Astrocyte (in vitro differentiated cells and primary cell): ENCODE measurements at regions not wholly inside any gene's neighbourhood (a gene's known extent, or its start where the extent isn't known, plus 50 kb on each side); places are given as distances from the start of the nearest gene placed in this dataset.

Source experiments
- DNase-seq: peaks from one replicate; pipeline ENCODE4 v3.0.0-alpha.2; 2010; ENCODE audit warnings: low read depth
- FAIRE-seq: peaks from 2 replicates; lab custom pipeline; 2011; peaks lifted over from hg19 to GRCh38; lab: Jason Lieb, UNC
- H2AFZ ChIP-seq: 2 replicates; pipeline ENCODE4 v1.6.0; 2012; ENCODE audit warnings: low read depth, low read length, inconsistent platforms
- H3K27ac ChIP-seq: 2 replicates; pipeline ENCODE4 v1.5.1; 2011; ENCODE audit warnings: low read depth, low read length, inconsistent platforms
- H3K27me3 ChIP-seq: 2 replicates; pipeline ENCODE4 v1.6.0; 2011; ENCODE audit warnings: low read length, inconsistent platforms; ENCODE audit not compliant: insufficient read depth
- H3K36me3 ChIP-seq: 2 replicates; pipeline ENCODE4 v1.5.1; 2011; ENCODE audit warnings: low read length, inconsistent platforms; ENCODE audit not compliant: insufficient read depth
- H3K4me1 ChIP-seq: 2 replicates; pipeline ENCODE4 v1.5.1; 2011; ENCODE audit warnings: low read length, inconsistent platforms; ENCODE audit not compliant: insufficient read depth
- H3K4me2 ChIP-seq: 2 replicates; pipeline ENCODE4 v1.6.0; 2012; ENCODE audit warnings: low read length, inconsistent platforms
- H3K4me3 ChIP-seq: 2 replicates; pipeline ENCODE4 v1.5.1; 2011; ENCODE audit warnings: low read depth, mild to moderate bottlenecking, low read length, inconsistent platforms; ENCODE audit not compliant: insufficient read depth
- H3K79me2 ChIP-seq: 2 replicates; pipeline ENCODE4 v1.6.0; 2012; ENCODE audit warnings: mild to moderate bottlenecking, low read length, inconsistent platforms; ENCODE audit not compliant: insufficient read depth
- H3K9ac ChIP-seq: 2 replicates; pipeline ENCODE4 v1.6.0; 2012; ENCODE audit warnings: mild to moderate bottlenecking, low read length, inconsistent platforms
- H3K9me3 ChIP-seq: 2 replicates; pipeline ENCODE4 v1.5.1; 2012; ENCODE audit warnings: low read depth, mild to moderate bottlenecking, low read length, inconsistent platforms; ENCODE audit not compliant: insufficient read depth
- H4K20me1 ChIP-seq: 2 replicates; pipeline ENCODE4 v1.6.0; 2012; ENCODE audit warnings: low read length, inconsistent platforms; ENCODE audit not compliant: insufficient read depth
- H3K27ac Mint-ChIP-seq: one replicate; pipeline ENCODE4 v1.8.0; 2021; ENCODE audit warnings: mild to moderate bottlenecking, mixed read lengths; ENCODE audit not compliant: unreplicated experiment
- H3K27me3 Mint-ChIP-seq: one replicate; pipeline ENCODE4 v1.8.0; 2021; ENCODE audit warnings: low read depth, mixed read lengths; ENCODE audit not compliant: unreplicated experiment
- H3K36me3 Mint-ChIP-seq: one replicate; pipeline ENCODE4 v1.8.0; 2021; ENCODE audit warnings: low read depth, mixed read lengths; ENCODE audit not compliant: unreplicated experiment
- H3K4me1 Mint-ChIP-seq: one replicate; pipeline ENCODE4 v1.8.0; 2021; ENCODE audit warnings: low read depth, mixed read lengths; ENCODE audit not compliant: unreplicated experiment
- H3K4me3 Mint-ChIP-seq: one replicate; pipeline ENCODE4 v1.8.0; 2021; ENCODE audit warnings: mild to moderate bottlenecking, moderate library complexity, mixed read lengths; ENCODE audit not compliant: unreplicated experiment
- H3K9me3 Mint-ChIP-seq: one replicate; pipeline ENCODE4 v1.8.0; 2021; ENCODE audit warnings: mild to moderate bottlenecking, mixed read lengths; ENCODE audit not compliant: unreplicated experiment
- CTCF ChIP-seq: IDR thresholded peaks from 2 replicates; pipeline ENCODE4 v1.5.1; 2011; ENCODE audit warnings: low read depth, mild to moderate bottlenecking, inconsistent platforms, low read length, moderate library complexity; ENCODE audit not compliant: insufficient read depth
- EZH2 ChIP-seq: IDR thresholded peaks from 2 replicates; pipeline ENCODE4 v1.6.1; 2012; ENCODE audit warnings: mild to moderate bottlenecking, low read length, inconsistent platforms; ENCODE audit not compliant: insufficient read depth

GRCh38 chr2:12978066-12978835 is 261.5 kb downstream of the TRIB2 start:
- Histone ChIP-seq H3K4me1 (no peaks in the 10 kb centered on the region), H3K27ac (no peak overlapping the region), H2AFZ (no peak overlapping the region), H3K4me3 (no peak overlapping the region), H3K36me3 (no peaks in the 10 kb centered on the region), H4K20me1 (no peaks in the 10 kb centered on the region), H3K9ac (no peak overlapping the region), H3K4me2 (no peak overlapping the region), H3K79me2 (no peaks in the 10 kb centered on the region), H3K9me3 (no peaks in the 10 kb centered on the region), H3K27me3 (no peaks in the 10 kb centered on the region)
- Mint-ChIP-seq H3K4me1 (no peaks in the 10 kb centered on the region), H3K9me3 (no peaks in the 10 kb centered on the region), H3K36me3 (no peaks in the 10 kb centered on the region), H3K27ac (no peak overlapping the region), H3K4me3 (no peak overlapping the region), H3K27me3 (no peaks in the 10 kb centered on the region)
- FAIRE-seq: no peak
- DNase-seq: no peak
- TF ChIP-seq CTCF: no peak
- TF ChIP-seq EZH2: no peak

GRCh38 chr2:12979066-12979465 is 262.3 kb downstream of the TRIB2 start:
- no peak overlapping the region for H3K4me3 Mint-ChIP-seq
- Histone ChIP-seq H3K9ac (no peak overlapping the region), H2AFZ (no peak overlapping the region), H3K4me2 (no peak overlapping the region), H3K27me3 (no peaks in the 10 kb centered on the region), H4K20me1 (no peaks in the 10 kb centered on the region), H3K36me3 (no peaks in the 10 kb centered on the region), H3K4me3 (no peak overlapping the region), H3K27ac (no peak overlapping the region), H3K9me3 (no peaks in the 10 kb centered on the region), H3K79me2 (no peaks in the 10 kb centered on the region), H3K4me1 (no peaks in the 10 kb centered on the region)
- TF ChIP-seq EZH2 (no peak), CTCF (no peak)
- H3K27ac Mint-ChIP-seq: no peak overlapping the region
- peaks cover 1% of the 10 kb centered on the region for H3K27me3 Mint-ChIP-seq
- no peak for DNase-seq
- no peak for FAIRE-seq
- no peaks in the 10 kb centered on the region for H3K36me3 Mint-ChIP-seq
- H3K9me3 Mint-ChIP-seq: no peaks in the 10 kb centered on the region
- H3K4me1 Mint-ChIP-seq: no peaks in the 10 kb centered on the region

GRCh38 chr2:12980817-12981216 is 264.1 kb downstream of the TRIB2 start:
- Mint-ChIP-seq H3K4me1 (no peaks in the 10 kb centered on the region), H3K27ac (no peak overlapping the region), H3K27me3 (peaks cover 1% of the 10 kb centered on the region), H3K9me3 (no peaks in the 10 kb centered on the region), H3K4me3 (no peak overlapping the region), H3K36me3 (no peaks in the 10 kb centered on the region)
- Histone ChIP-seq H3K4me3 (no peak overlapping the region), H3K27ac (no peak overlapping the region), H3K9me3 (no peaks in the 10 kb centered on the region), H3K36me3 (no peaks in the 10 kb centered on the region), H4K20me1 (no peaks in the 10 kb centered on the region), H3K27me3 (no peaks in the 10 kb centered on the region), H3K4me2 (no peak overlapping the region), H2AFZ (no peak overlapping the region), H3K9ac (no peak overlapping the region), H3K79me2 (no peaks in the 10 kb centered on the region), H3K4me1 (no peaks in the 10 kb centered on the region)
- TF ChIP-seq EZH2: no peak
- DNase-seq (no peak), FAIRE-seq (no peak)
